ENCODE measurements at regions not wholly inside any gene's neighbourhood (a gene's known extent, or its start where the extent isn't known, plus 50 kb on each side); places are given as distances from the start of the nearest gene placed in this dataset.

DNA sequence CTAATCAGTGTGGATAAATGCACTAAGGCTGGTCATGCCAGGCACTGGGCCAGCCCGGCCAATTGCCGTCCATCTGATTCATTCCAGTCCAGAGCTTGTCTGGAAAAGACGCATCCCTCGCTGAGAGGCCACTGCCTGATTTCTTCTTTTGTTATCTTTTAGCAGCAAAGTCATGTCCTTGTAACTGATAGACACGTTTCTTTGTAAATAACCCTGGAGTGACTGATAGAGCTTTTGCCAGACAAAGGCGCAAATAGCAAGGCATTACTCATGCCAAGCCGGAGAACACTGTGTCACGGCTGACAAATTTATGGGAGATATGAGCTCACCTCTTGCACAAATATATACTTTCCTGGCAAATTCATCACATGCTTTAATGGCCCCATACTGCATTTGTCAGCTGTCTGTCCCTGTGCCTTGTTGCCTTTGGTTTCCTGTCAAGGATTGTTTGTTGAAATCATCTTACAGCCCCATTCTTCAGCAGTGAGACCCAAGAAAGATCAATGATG is 164.4 kb downstream of the ETAA1 start:
- WGBS (ENCODE audit: low lambda C conversion rate, missing lambda C conversion rate): 16% methylated on average over 8 of the region's 8 CpGs
- Histone ChIP-seq H3K27ac (peak overlapping the region; percentile 78), H3K4me2 (peak overlapping the region; percentile 37), H4K20me1 (ENCODE audit: insufficient read depth, poor library complexity, severe bottlenecking) (no peaks in the 10 kb centered on the region), H3K9me3 (ENCODE audit: low read depth) (no peaks in the 10 kb centered on the region), H3K4me1 (ENCODE audit: insufficient read depth) (peaks cover 18% of the 10 kb centered on the region), H3K79me2 (no peaks in the 10 kb centered on the region), H3K4me3 (no peak overlapping the region), H2AFZ (no peak overlapping the region), H3K36me3 (replicated peaks; ENCODE audit: insufficient read depth, low read depth) (no peaks in the 10 kb centered on the region), H3K9me2 (replicated peaks; ENCODE audit: insufficient read depth) (no peaks in the 10 kb centered on the region), H3K27me3 (no peaks in the 10 kb centered on the region)
- DNase-seq (ENCODE audit: low spot score): peak; percentile 81
- TF ChIP-seq, protein P1, sequence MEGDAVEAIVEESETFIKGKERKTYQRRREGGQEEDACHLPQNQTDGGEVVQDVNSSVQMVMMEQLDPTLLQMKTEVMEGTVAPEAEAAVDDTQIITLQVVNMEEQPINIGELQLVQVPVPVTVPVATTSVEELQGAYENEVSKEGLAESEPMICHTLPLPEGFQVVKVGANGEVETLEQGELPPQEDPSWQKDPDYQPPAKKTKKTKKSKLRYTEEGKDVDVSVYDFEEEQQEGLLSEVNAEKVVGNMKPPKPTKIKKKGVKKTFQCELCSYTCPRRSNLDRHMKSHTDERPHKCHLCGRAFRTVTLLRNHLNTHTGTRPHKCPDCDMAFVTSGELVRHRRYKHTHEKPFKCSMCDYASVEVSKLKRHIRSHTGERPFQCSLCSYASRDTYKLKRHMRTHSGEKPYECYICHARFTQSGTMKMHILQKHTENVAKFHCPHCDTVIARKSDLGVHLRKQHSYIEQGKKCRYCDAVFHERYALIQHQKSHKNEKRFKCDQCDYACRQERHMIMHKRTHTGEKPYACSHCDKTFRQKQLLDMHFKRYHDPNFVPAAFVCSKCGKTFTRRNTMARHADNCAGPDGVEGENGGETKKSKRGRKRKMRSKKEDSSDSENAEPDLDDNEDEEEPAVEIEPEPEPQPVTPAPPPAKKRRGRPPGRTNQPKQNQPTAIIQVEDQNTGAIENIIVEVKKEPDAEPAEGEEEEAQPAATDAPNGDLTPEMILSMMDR (IDR thresholded peaks at IDR 0.05; ENCODE audit: poor library complexity): no peak
- no peak for TF ChIP-seq EZH2 (IDR thresholded peaks at IDR 0.05; ENCODE audit: borderline replicate concordance)
- TF ChIP-seq EZH2phosphoT487 (IDR thresholded peaks at IDR 0.05; ENCODE audit: low read depth, severe bottlenecking, unreplicated experiment): no peak

DNA sequence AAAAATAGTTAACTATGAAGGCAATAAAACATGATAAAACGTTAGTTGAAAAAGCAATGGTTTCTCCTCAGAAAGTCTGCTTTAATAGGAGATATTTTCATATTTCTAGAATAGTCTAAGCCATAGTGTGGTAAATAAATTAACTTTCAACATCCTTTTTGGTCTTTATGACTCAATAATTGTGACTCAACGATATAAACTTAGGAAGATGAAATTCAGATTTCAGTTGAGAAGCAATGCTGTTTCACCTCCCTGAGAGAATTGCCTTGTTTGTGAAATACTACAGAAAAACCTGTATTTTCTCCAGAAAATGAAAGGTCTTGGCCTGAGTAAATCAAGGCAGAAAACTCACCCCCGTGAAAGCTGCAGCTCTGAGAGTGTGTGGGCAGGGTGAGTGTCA is 166.9 kb downstream of the ETAA1 start:
- H3K9me2 ChIP-seq (replicated peaks; ENCODE audit: insufficient read depth): no peaks in the 10 kb centered on the region
- H3K27me3 ChIP-seq: no peaks in the 10 kb centered on the region
- no peaks in the 10 kb centered on the region for H3K36me3 ChIP-seq (replicated peaks; ENCODE audit: insufficient read depth, low read depth)
- WGBS (ENCODE audit: low lambda C conversion rate, missing lambda C conversion rate): 88% methylated on average over 3 of the region's 3 CpGs
- no peaks in the 10 kb centered on the region for H3K79me2 ChIP-seq
- no peak overlapping the region for H3K4me3 ChIP-seq
- H3K4me2 ChIP-seq: no peak overlapping the region
- no peak overlapping the region for H3K27ac ChIP-seq
- DNase-seq (ENCODE audit: low spot score): no peak
- H3K4me1 ChIP-seq (ENCODE audit: insufficient read depth): peaks cover 18% of the 10 kb centered on the region
- no peaks in the 10 kb centered on the region for H3K9me3 ChIP-seq (ENCODE audit: low read depth)
- TF ChIP-seq, protein P1 (IDR thresholded peaks at IDR 0.05; ENCODE audit: poor library complexity): no peak
- no peak for TF ChIP-seq EZH2phosphoT487 (IDR thresholded peaks at IDR 0.05; ENCODE audit: low read depth, severe bottlenecking, unreplicated experiment)
- no peaks in the 10 kb centered on the region for H4K20me1 ChIP-seq (ENCODE audit: insufficient read depth, poor library complexity, severe bottlenecking)
- H2AFZ ChIP-seq: no peak overlapping the region

DNA sequence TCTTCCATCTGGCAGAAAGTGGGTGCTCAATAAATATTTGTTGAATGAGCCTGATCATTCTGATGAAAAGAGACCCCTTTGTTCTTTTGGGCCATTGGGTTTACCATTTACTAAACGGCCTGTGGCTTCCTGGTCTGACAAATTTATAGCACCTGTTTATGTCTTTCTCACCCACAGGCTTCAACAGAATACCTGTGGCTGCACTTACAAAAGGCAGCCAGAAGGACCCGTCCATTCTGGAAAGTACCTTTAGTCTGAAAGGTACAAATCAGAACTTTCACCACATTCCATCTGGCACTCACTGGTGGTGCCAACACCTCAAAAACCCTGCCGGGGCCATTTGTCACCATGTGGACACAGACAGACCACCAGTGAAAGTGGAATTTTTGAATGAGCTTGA is 167.5 kb downstream of the ETAA1 start:
- Histone ChIP-seq H3K27me3 (no peaks in the 10 kb centered on the region), H3K4me3 (no peak overlapping the region), H3K27ac (peak overlapping the region; percentile 42), H3K9me2 (replicated peaks; ENCODE audit: insufficient read depth) (no peaks in the 10 kb centered on the region), H4K20me1 (ENCODE audit: insufficient read depth, poor library complexity, severe bottlenecking) (no peaks in the 10 kb centered on the region), H3K4me2 (no peak overlapping the region), H3K79me2 (no peaks in the 10 kb centered on the region), H3K36me3 (replicated peaks; ENCODE audit: insufficient read depth, low read depth) (no peaks in the 10 kb centered on the region), H3K9me3 (ENCODE audit: low read depth) (no peaks in the 10 kb centered on the region), H3K4me1 (ENCODE audit: insufficient read depth) (peaks cover 18% of the 10 kb centered on the region), H2AFZ (no peak overlapping the region)
- no peak for DNase-seq (ENCODE audit: low spot score)
- no peak for TF ChIP-seq EZH2 (IDR thresholded peaks at IDR 0.05; ENCODE audit: borderline replicate concordance)
- TF ChIP-seq EZH2phosphoT487 (IDR thresholded peaks at IDR 0.05; ENCODE audit: low read depth, severe bottlenecking, unreplicated experiment): no peak
- TF ChIP-seq, protein P1 (IDR thresholded peaks at IDR 0.05; ENCODE audit: poor library complexity): no peak
- 73% methylated on average over 3 of the region's 3 CpGs for WGBS (ENCODE audit: low lambda C conversion rate, missing lambda C conversion rate)

DNA sequence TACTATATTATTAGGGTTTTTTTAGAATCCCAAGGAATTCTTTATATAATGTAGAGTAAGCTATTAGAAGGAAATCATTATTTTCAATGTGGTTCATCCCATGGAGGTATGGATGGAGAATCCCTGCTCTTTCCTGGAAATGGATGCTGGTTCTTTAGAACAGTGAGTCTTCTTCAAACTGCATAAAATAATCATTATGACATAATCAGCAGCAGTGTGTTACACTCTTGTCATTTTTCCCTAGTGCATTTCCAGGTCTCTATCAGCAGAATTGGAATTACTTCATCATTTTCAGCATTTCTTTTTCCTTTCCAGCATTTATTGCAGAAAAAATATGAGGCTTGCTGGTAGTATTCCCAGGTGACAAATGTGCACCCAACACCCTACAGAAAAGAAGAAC is 168.1 kb downstream of the ETAA1 start:
- peaks cover 15% of the 10 kb centered on the region for H3K4me1 ChIP-seq (ENCODE audit: insufficient read depth)

More for the DNA sequence above, 168.1 kb downstream of the ETAA1 start:
- Histone ChIP-seq H3K9me3 (ENCODE audit: low read depth) (no peaks in the 10 kb centered on the region), H3K4me2 (no peak overlapping the region), H3K36me3 (replicated peaks; ENCODE audit: insufficient read depth, low read depth) (no peaks in the 10 kb centered on the region), H3K4me3 (no peak overlapping the region), H3K79me2 (no peaks in the 10 kb centered on the region), H3K27me3 (no peaks in the 10 kb centered on the region), H3K9me2 (replicated peaks; ENCODE audit: insufficient read depth) (no peaks in the 10 kb centered on the region), H4K20me1 (ENCODE audit: insufficient read depth, poor library complexity, severe bottlenecking) (no peaks in the 10 kb centered on the region), H3K27ac (peak overlapping the region; percentile 42), H2AFZ (no peak overlapping the region)
- no peak for DNase-seq (ENCODE audit: low spot score)
- TF ChIP-seq EZH2 (IDR thresholded peaks at IDR 0.05; ENCODE audit: borderline replicate concordance) (no peak), EZH2phosphoT487 (IDR thresholded peaks at IDR 0.05; ENCODE audit: low read depth, severe bottlenecking, unreplicated experiment) (no peak)
- TF ChIP-seq, protein P1 (IDR thresholded peaks at IDR 0.05; ENCODE audit: poor library complexity): no peak

Measured in hepatocyte (in vitro differentiated cells).